ENCODE measurements at regions not wholly inside any gene's neighbourhood (a gene's known extent, or its start where the extent isn't known, plus 50 kb on each side); places are given as distances from the start of the nearest gene placed in this dataset.

- Mint-ChIP-seq H3K4me1 (ENCODE audit: low read depth) (no peaks in the 10 kb centered on the region), H3K9me3 (no peaks in the 10 kb centered on the region), H3K27me3 (ENCODE audit: low read depth) (no peaks in the 10 kb centered on the region), H3K36me3 (ENCODE audit: low read depth) (no peaks in the 10 kb centered on the region), H3K4me3 (no peak overlapping the region), H3K27ac (no peak overlapping the region)
Measured at GRCh38 chr5:51034222-51034901, 348.9 kb upstream of the ISL1 start.

- H3K27me3 Mint-ChIP-seq (ENCODE audit: low read depth) = no peaks in the 10 kb centered on the region
- no peak overlapping the region for H3K27ac Mint-ChIP-seq
- no peaks in the 10 kb centered on the region for H3K4me1 Mint-ChIP-seq (ENCODE audit: low read depth)
- H3K4me3 Mint-ChIP-seq = no peak overlapping the region
- no peaks in the 10 kb centered on the region for H3K36me3 Mint-ChIP-seq (ENCODE audit: low read depth)
- H3K9me3 Mint-ChIP-seq = no peaks in the 10 kb centered on the region
Measured at GRCh38 chr5:51039424-51040329, 343.6 kb upstream of the ISL1 start.

- Mint-ChIP-seq H3K4me3 (no peak overlapping the region), H3K4me1 (ENCODE audit: low read depth) (no peaks in the 10 kb centered on the region), H3K27ac (no peak overlapping the region), H3K36me3 (ENCODE audit: low read depth) (no peaks in the 10 kb centered on the region), H3K27me3 (ENCODE audit: low read depth) (no peaks in the 10 kb centered on the region), H3K9me3 (no peaks in the 10 kb centered on the region)
Measured at GRCh38 chr5:51043745-51044144, 339.5 kb upstream of the ISL1 start.

- no peaks in the 10 kb centered on the region for H3K36me3 Mint-ChIP-seq (ENCODE audit: low read depth)
- H3K9me3 Mint-ChIP-seq = no peaks in the 10 kb centered on the region
- no peaks in the 10 kb centered on the region for H3K27me3 Mint-ChIP-seq (ENCODE audit: low read depth)
- H3K4me3 Mint-ChIP-seq = no peak overlapping the region
- H3K27ac Mint-ChIP-seq = no peak overlapping the region
- H3K4me1 Mint-ChIP-seq (ENCODE audit: low read depth) = no peaks in the 10 kb centered on the region
Measured at GRCh38 chr5:51047369-51047768, 335.9 kb upstream of the ISL1 start.

- Mint-ChIP-seq H3K4me1 (ENCODE audit: low read depth) (no peaks in the 10 kb centered on the region), H3K36me3 (ENCODE audit: low read depth) (no peaks in the 10 kb centered on the region), H3K27me3 (ENCODE audit: low read depth) (no peaks in the 10 kb centered on the region), H3K4me3 (no peak overlapping the region), H3K9me3 (no peaks in the 10 kb centered on the region), H3K27ac (no peak overlapping the region)
Measured at GRCh38 chr5:51053361-51053760, 329.9 kb upstream of the ISL1 start.

GRCh38 chr5:51060953-51061352, 322.3 kb upstream of the ISL1 start:
- Mint-ChIP-seq H3K9me3 (peaks cover 8% of the 10 kb centered on the region), H3K27me3 (ENCODE audit: low read depth) (no peaks in the 10 kb centered on the region), H3K4me3 (no peak overlapping the region), H3K27ac (no peak overlapping the region), H3K36me3 (ENCODE audit: low read depth) (no peaks in the 10 kb centered on the region), H3K4me1 (ENCODE audit: low read depth) (no peaks in the 10 kb centered on the region)

- no peaks in the 10 kb centered on the region for H3K36me3 Mint-ChIP-seq (ENCODE audit: low read depth)
- peaks cover 6% of the 10 kb centered on the region for H3K9me3 Mint-ChIP-seq
- H3K27me3 Mint-ChIP-seq (ENCODE audit: low read depth) = no peaks in the 10 kb centered on the region
- H3K4me1 Mint-ChIP-seq (ENCODE audit: low read depth) = no peaks in the 10 kb centered on the region
- no peak overlapping the region for H3K4me3 Mint-ChIP-seq
- H3K27ac Mint-ChIP-seq = no peak overlapping the region
Measured at GRCh38 chr5:51072937-51073336, 310.3 kb upstream of the ISL1 start.

GRCh38 chr5:51082741-51083140, 300.5 kb upstream of the ISL1 start:
- Mint-ChIP-seq H3K27ac (no peak overlapping the region), H3K9me3 (no peaks in the 10 kb centered on the region), H3K36me3 (ENCODE audit: low read depth) (no peaks in the 10 kb centered on the region), H3K4me3 (no peak overlapping the region), H3K27me3 (ENCODE audit: low read depth) (no peaks in the 10 kb centered on the region), H3K4me1 (ENCODE audit: low read depth) (no peaks in the 10 kb centered on the region)

GRCh38 chr5:51091816-51092215, 291.4 kb upstream of the ISL1 start:
- Mint-ChIP-seq H3K27me3 (ENCODE audit: low read depth) (no peaks in the 10 kb centered on the region), H3K4me1 (ENCODE audit: low read depth) (no peaks in the 10 kb centered on the region)

GRCh38 chr5:51095486-51095885, 287.8 kb upstream of the ISL1 start:
- Mint-ChIP-seq H3K4me3 (no peak overlapping the region), H3K9me3 (peaks cover 5% of the 10 kb centered on the region), H3K27ac (no peak overlapping the region), H3K4me1 (ENCODE audit: low read depth) (no peaks in the 10 kb centered on the region), H3K36me3 (ENCODE audit: low read depth) (no peaks in the 10 kb centered on the region), H3K27me3 (ENCODE audit: low read depth) (no peaks in the 10 kb centered on the region)

More at GRCh38 chr5:51091816-51092215, 291.4 kb upstream of the ISL1 start:
- no peak overlapping the region for H3K4me3 Mint-ChIP-seq
- H3K9me3 Mint-ChIP-seq = no peaks in the 10 kb centered on the region
- H3K36me3 Mint-ChIP-seq (ENCODE audit: low read depth) = no peaks in the 10 kb centered on the region
- H3K27ac Mint-ChIP-seq = no peak overlapping the region

- Mint-ChIP-seq H3K4me1 (ENCODE audit: low read depth) (no peaks in the 10 kb centered on the region), H3K27me3 (ENCODE audit: low read depth) (no peaks in the 10 kb centered on the region), H3K4me3 (no peak overlapping the region), H3K36me3 (ENCODE audit: low read depth) (no peaks in the 10 kb centered on the region), H3K9me3 (peaks cover 7% of the 10 kb centered on the region), H3K27ac (no peak overlapping the region)
Measured at GRCh38 chr5:51096859-51097258, 286.4 kb upstream of the ISL1 start.

- Mint-ChIP-seq H3K27ac (no peak overlapping the region), H3K4me3 (no peak overlapping the region), H3K4me1 (ENCODE audit: low read depth) (no peaks in the 10 kb centered on the region), H3K27me3 (ENCODE audit: low read depth) (no peaks in the 10 kb centered on the region), H3K9me3 (peaks cover 7% of the 10 kb centered on the region), H3K36me3 (ENCODE audit: low read depth) (no peaks in the 10 kb centered on the region)
Measured at GRCh38 chr5:51099173-51099853, 283.9 kb upstream of the ISL1 start.

- H3K9me3 Mint-ChIP-seq = peaks cover 7% of the 10 kb centered on the region
- no peaks in the 10 kb centered on the region for H3K36me3 Mint-ChIP-seq (ENCODE audit: low read depth)
- no peak overlapping the region for H3K27ac Mint-ChIP-seq
- H3K4me1 Mint-ChIP-seq (ENCODE audit: low read depth) = no peaks in the 10 kb centered on the region
- H3K4me3 Mint-ChIP-seq = no peak overlapping the region
- no peaks in the 10 kb centered on the region for H3K27me3 Mint-ChIP-seq (ENCODE audit: low read depth)
Measured at GRCh38 chr5:51104556-51104955, 278.7 kb upstream of the ISL1 start.

GRCh38 chr5:51109786-51110410, 273.4 kb upstream of the ISL1 start:
- no peaks in the 10 kb centered on the region for H3K27me3 Mint-ChIP-seq (ENCODE audit: low read depth)
- H3K9me3 Mint-ChIP-seq = peaks cover 9% of the 10 kb centered on the region
- no peaks in the 10 kb centered on the region for H3K36me3 Mint-ChIP-seq (ENCODE audit: low read depth)
- no peak overlapping the region for H3K4me3 Mint-ChIP-seq
- H3K4me1 Mint-ChIP-seq (ENCODE audit: low read depth) = no peaks in the 10 kb centered on the region
- no peak overlapping the region for H3K27ac Mint-ChIP-seq

Data from T-helper 1 cell treated with Interleukin-12 subunit alpha and Interleukin-12 subunit beta and Interleukin-4 antibody, amounts not matched to agents 30 μg/mL and 1 μg/mL, for 36 hours (primary cell).